ENCODE measurements at regions not wholly inside any gene's neighbourhood (a gene's known extent, or its start where the extent isn't known, plus 50 kb on each side); places are given as distances from the start of the nearest gene placed in this dataset.
A peak's percentile ranks its signal among the peaks of the same experiment; 100 is the strongest.
"Not testable (repeated sequence)": the region's sequence is repeated elsewhere in the genome, so short reads cannot be mapped to it uniquely, and the experiment has no call there.

DNA sequence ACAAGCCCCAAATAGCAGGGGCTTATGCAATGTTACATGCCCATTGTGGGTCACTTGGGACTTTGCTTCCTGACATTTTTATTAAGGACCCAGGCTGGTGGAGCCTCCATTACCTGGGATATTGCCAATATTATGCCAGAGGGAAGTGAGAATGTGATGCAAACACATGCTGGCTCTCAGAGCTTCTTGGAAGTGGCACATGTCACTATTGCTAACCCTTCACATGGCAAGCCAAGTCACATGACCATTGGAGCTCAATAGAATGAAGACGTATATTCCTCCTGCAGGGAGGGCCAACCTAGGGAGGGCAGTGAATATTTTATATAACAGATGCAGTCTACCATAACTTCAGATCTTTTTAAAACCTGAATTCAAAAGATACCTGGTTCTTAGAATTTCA, 140.7 kb upstream of the ZFP64 start:
- no peak for DNase-seq (ENCODE audit: low read depth in 3 of 3, low spot score in 1 of 3)

DNA sequence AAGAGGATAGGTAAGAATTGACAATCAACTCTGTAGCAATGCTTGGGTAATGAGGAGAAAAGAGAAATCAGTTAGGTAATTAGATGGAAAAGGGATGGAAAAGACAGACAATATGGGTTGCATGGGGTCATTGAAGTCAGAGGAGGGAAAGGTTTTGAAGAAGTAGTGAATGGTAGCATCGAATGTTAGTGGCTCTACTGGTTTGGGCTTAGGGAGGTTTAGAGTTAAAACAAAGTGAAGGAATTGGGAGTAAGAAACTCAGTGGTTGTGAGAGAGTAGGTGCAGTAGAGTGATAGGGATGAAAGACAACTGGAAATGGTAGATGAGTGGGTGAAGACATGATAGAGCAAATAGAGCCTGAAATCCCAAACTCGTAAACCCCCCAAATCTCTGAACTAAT, 140.1 kb upstream of the ZFP64 start:
- DNase-seq (ENCODE audit: low read depth in 3 of 3, low spot score in 1 of 3): no peak

DNA sequence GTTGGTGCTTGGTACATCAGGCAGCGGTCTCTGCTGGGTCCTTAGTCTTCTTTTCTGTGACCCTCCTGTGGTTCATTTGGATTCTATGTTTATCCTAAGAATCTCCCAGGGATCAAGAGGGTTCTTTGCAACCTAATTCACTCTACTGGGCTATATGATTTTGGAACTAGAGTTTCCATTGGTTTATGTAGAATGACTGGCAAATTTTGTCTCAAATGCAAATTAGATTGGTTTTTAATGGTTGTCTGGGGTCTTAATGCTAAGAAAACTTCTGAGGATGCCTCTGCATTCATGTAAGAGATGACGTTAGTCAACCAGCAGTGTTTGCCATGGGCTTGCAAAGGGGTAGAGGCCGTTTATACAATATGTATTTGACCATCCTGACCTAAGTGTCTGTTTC, 129.8 kb upstream of the ZFP64 start:
- DNase-seq (ENCODE audit: low read depth in 3 of 3, low spot score in 1 of 3): no peak

GRCh38 chr20:52318651-52319050, 127.1 kb upstream of the ZFP64 start:
- no peak for DNase-seq (ENCODE audit: low read depth in 3 of 3, low spot score in 1 of 3)

DNA sequence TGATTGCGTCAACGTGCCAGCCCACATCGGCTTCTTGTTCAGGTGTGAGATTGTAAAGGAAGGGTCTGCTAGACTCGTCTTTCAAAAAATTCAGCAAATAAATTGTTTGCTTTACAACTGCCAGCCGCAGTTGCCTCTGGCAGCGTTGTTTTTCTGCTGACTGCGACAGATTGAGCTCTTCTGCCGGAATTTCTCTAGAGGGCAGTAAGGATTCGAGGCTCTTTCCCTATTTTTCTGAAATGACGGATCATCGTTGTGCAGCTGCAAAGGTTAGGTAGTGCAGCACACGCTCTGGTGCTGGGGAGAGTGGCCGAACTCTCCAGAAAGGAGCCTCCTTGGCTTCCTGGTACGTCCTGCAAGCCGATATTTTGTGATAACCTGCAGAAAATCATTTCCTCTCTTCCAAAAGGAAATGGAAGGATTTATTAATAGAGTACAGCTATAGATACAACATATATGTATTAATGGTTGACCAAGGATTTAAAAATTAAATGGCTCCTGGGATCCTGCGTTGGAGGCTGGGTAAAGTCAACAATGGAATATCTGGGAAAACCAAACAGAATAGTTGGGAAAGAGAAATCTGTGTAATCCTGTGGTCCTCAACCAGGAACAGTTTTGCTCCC, 121.9 kb upstream of the ZFP64 start:
- DNase-seq (ENCODE audit: low read depth in 3 of 3, low spot score in 1 of 3): no peak

DNA sequence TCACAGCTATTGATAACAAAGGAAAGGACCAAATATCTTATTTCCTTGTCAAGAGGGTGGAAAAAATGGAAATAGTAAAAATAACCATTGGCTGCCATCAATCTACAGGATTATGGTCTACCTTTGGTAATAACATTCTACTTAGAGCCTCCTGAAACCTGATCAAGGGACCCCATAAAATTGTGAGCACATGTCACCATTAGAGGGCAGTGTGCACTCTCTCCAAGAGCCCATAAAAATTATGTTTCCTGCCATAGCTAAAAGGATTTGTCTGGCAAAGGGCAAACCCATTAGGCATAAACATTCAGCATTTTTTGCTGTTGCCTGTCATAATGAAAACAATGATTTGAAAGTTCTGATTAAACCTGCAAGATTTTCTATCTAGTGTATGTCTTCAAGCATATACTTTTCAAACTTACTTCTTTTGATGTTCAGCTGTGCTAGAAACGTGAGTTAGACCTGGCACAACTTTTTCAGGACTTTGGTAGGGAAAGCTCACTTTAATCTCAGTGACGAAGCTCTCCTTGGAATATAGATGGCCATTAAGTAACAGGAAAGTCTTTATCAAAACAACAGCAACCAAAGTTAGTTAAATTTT, 120.7 kb upstream of the ZFP64 start:
- DNase-seq (ENCODE audit: low read depth in 3 of 3, low spot score in 1 of 3): peak in 2 of 3 donors; percentile 21 to 24

- DNase-seq (ENCODE audit: low read depth in 3 of 3, low spot score in 1 of 3): no peak
Observed at GRCh38 chr20:52311209-52311794, 119.7 kb upstream of the ZFP64 start.

GRCh38 chr20:52309181-52309580, 117.6 kb upstream of the ZFP64 start:
- DNase-seq (ENCODE audit: low read depth in 3 of 3, low spot score in 1 of 3): no peak

DNA sequence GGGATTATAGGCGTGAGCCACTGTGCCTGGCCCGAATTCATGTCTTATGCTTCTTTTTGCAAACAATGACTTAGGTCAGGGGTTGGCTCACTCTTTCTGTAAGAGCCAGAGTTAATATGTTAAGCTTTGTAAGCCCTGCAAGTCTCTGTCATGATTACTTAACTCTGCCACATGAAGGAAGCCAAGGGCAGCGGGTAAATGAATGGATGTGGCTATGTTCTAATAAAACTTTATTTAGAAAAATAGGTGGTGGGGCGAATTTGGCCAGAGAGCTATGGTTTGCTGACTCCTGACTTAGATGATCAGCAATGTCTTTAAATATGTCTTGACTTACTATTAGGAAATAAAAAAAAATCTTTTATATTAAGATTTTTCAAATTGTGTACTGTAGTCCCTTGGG, 114.9 kb upstream of the ZFP64 start:
- no peak for DNase-seq (ENCODE audit: low read depth in 3 of 3, low spot score in 1 of 3)

GRCh38 chr20:52305858-52306257, 114.3 kb upstream of the ZFP64 start:
- no peak for DNase-seq (ENCODE audit: low read depth in 3 of 3, low spot score in 1 of 3)

DNA sequence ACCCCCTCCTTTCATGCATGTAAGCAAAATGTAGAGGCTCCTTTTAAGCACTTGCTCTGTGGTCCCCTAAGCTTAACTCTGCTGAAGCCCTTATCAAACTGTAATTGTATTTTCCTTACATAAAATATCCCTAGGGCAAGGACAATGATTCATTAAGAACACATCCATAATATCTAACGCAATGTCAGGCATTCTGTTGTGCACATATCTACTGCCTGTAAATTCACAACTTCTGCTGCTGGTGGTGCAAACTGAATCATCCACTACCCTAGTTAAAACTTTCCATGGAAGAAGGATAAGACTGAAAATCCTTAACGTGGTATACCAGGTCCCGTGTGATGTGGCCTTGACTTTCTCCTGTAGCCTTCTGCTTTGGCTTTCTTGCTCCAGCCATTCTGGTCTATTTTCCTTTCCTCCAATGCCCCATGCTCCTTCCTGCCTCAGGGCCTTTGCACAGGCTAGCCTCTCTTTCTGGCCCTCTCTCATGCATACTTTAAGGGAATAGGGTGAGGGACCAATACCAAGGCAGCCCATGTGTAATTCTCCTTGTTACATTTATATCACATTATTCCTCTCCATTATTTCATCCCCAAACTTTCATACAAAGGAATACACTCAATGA, 113.6 kb upstream of the ZFP64 start:
- DNase-seq (ENCODE audit: low read depth in 3 of 3, low spot score in 1 of 3): no peak

DNA sequence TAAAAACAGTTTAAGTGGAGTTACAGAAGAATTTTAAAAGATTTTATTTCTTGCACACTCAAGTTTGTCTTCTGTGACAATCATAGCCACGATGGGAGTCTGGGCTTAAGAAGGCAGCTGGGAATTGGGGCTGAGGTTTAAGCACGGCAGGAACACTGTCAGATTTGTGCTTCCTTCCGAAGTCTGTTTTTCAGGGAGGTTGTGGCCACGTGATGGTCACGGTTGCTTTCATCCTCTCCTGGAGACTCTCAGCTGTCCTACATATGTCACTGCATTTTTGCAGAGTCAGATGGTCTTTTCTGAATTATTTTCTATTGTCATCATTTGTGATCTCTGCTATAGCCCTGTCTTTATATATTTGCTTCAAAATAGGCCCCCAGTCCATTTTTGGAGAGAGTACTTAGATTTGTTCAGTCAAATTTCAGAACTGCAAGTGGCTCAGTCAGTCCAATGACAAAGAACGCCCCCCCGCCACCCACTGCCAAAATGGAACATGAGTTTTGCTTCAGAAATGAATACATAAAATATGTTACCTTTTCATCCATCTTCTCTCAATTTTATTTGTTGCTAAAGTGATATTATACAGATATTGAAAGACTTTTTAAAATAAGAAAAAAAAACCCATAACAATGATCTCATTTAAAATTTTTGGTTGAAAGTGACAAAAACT, 111.8 kb upstream of the ZFP64 start:
- peak in 1 of 3 donors; percentile 29 for DNase-seq (ENCODE audit: low read depth in 3 of 3, low spot score in 1 of 3)

GRCh38 chr20:52302736-52303135, 111.2 kb upstream of the ZFP64 start:
- DNase-seq (ENCODE audit: low read depth in 3 of 3, low spot score in 1 of 3): no peak

DNA sequence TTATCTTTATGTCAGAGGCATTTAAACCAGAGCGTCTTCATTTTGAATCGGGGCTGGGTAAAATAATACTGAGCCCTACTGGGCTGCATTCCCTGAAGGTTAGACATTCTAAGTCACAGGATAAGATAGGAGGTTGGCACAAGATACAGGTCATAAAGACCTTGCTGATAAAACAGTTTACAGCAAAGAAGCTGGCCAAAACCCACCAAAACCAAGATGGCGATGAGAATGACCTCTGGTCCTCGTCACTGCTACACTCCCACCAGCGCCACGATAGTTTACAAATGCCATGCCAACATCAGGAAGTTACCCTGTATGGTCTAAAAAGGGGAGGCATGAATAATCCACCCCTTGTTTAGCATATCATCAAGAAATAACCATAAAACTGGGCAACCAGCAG, 110.5 kb upstream of the ZFP64 start:
- not testable (repeated sequence) for DNase-seq (ENCODE audit: low read depth in 3 of 3, low spot score in 1 of 3)

GRCh38 chr20:52295556-52295955, 104.0 kb upstream of the ZFP64 start:
- DNase-seq (ENCODE audit: low read depth in 3 of 3, low spot score in 1 of 3): no peak

- no peak for DNase-seq (ENCODE audit: low read depth in 3 of 3, low spot score in 1 of 3)
Observed at GRCh38 chr20:52294106-52294628, 102.6 kb upstream of the ZFP64 start.

GRCh38 chr20:52291109-52291508, 99.5 kb upstream of the ZFP64 start:
- DNase-seq (ENCODE audit: low read depth in 3 of 3, low spot score in 1 of 3): no peak

GRCh38 chr20:52290569-52290968, 99.0 kb upstream of the ZFP64 start:
- no peak for DNase-seq (ENCODE audit: low read depth in 3 of 3, low spot score in 1 of 3)

DNA sequence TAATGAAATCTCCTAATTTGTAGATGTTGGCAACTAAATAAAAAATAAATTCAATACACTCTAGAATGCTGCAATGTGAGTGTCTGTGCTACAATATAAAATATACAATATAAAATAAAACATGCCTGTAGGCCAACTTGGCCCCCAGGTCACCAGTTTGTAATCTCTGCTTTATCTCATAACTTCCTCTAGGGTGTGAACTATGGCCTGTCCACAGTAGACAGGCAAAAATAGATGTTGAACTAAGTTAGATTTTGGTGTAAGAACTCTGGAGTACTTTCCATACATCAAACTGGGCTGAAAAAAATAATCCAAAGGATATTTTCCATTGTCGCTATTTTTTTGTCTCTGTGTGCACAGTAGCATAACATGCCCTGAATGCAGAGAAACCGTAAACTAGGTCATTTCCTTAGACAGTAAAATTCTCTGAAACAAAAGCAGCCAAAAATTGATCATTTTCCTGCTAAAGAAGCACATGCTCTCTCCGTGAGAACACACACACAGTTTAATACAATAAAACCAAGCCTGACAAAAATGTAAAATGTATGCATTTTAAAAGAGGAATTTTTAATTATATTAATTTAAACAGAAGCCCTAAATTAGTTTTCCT, 98.5 kb upstream of the ZFP64 start:
- no peak for DNase-seq (ENCODE audit: low read depth in 3 of 3, low spot score in 1 of 3)

GRCh38 chr20:52280407-52280806, 88.8 kb upstream of the ZFP64 start:
- no peak for DNase-seq (ENCODE audit: low read depth in 3 of 3, low spot score in 1 of 3)

- DNase-seq (ENCODE audit: low read depth in 3 of 3, low spot score in 1 of 3): no peak
Observed at GRCh38 chr20:52279706-52280105, 88.1 kb upstream of the ZFP64 start.

Measured in stimulated activated CD4-positive, alpha-beta T cell treated with anti-CD3 and anti-CD28 coated beads, TNF-alpha, amount 100 ng/mL, for 1 hour (primary cell).